ENCODE measurements at regions not wholly inside any gene's neighbourhood (a gene's known extent, or its start where the extent isn't known, plus 50 kb on each side); places are given as distances from the start of the nearest gene placed in this dataset.

DNA sequence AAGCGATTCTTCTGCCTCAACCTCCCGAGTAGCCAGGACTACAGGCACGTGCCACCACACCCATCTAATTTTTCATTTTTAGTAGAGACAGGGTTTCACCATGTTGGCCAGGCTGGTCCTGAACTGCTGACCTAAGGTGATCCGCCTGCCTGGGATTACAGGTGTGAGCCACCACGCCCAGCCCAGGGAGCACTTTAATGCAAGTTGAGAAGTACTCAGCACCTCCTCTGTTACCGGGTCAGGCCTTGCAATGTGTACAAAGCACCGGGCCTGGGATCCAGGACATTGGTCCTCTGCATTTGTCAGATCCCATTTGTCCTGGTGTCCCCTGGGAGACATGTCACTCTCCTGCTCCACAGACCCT, 143.6 kb downstream of the TOMM20 start:
- H3K36me3 ChIP-seq (replicated peaks in 1 of 2; ENCODE audit: control insufficient read depth in 1 of 2, insufficient read depth in 2 of 2, low read length in 2 of 2): no peaks in the 10 kb centered on the region
- ChIA-PET POLR2A (interaction anchor here (2.8 to 3.2 kb wide), 2 partner anchors 89 to 99 kb away, joined by 14 to 40 read pairs; no protein-coding TSS in a partner anchor), CTCF (ENCODE audit: low intra/inter-chr PET ratio, low total read pairs) (no interaction called here)
- no peak overlapping the region for H3K4me2 ChIP-seq (ENCODE audit: low read depth, low read length)
- H3K27ac ChIP-seq (ENCODE audit: extremely low read length, insufficient read depth, low read length): peak overlapping the region; percentile 95
- in situ Hi-C loops (cut with HindIII; ENCODE audit: extremely low pct_ligation_motif_present, low pct_unique_long_range_greater_than_20kb) (no loop called here), intact Hi-C loops (cut with micrococcal nuclease; ENCODE audit: unreplicated experiment) (no loop called here)
- H3K4me1 ChIP-seq (ENCODE audit: insufficient read depth, low read length): peaks cover 99% of the 10 kb centered on the region
- FAIRE-seq (no peak), DNase-seq (ENCODE audit: low spot score) (no peak), ATAC-seq (no peak)
- no peaks in the 10 kb centered on the region for H3K79me2 ChIP-seq (ENCODE audit: insufficient read depth, low read length)
- H3K4me3 ChIP-seq (replicated peaks in 1 of 3; ENCODE audit: insufficient read depth in 1 of 3, low read depth in 2 of 3, low read length in 3 of 3): no peak overlapping the region
- H2AFZ ChIP-seq (ENCODE audit: low read length): no peak overlapping the region
- 100% methylated on average over 5 of the region's 7 CpGs for WGBS (ENCODE audit: low lambda C conversion rate)
- no peaks in the 10 kb centered on the region for H3K9me3 ChIP-seq (ENCODE audit: low read length)
- BruUV-seq (replicated peaks): no TSS peak
- H3K27me3 ChIP-seq (ENCODE audit: control insufficient read depth in 1 of 2, insufficient read depth in 2 of 2, low read length in 2 of 2): no peaks in the 10 kb centered on the region
- no peaks in the 10 kb centered on the region for H4K20me1 ChIP-seq (ENCODE audit: insufficient read depth, low read length)
- no peak for TF ChIP-seq SIN3A (IDR thresholded peaks at IDR 0.05; ENCODE audit: borderline replicate concordance, low read depth, low read length)
- TF ChIP-seq POLR2AphosphoS2 (IDR thresholded peaks at IDR 0.05; ENCODE audit: low read depth, low read length): no peak
- no peak for TF ChIP-seq ZNF570 (CRISPR knock-in tag; IDR thresholded peaks at IDR 0.05; ENCODE audit: borderline replicate concordance)
- TF ChIP-seq RBM39 (IDR thresholded peaks at IDR 0.05; ENCODE audit: low read depth, low read length, poor library complexity, severe bottlenecking): no peak
- no peak for TF ChIP-seq NCOR1 (IDR thresholded peaks at IDR 0.05; ENCODE audit: borderline replicate concordance, low read length)
- TF ChIP-seq, protein P1, sequence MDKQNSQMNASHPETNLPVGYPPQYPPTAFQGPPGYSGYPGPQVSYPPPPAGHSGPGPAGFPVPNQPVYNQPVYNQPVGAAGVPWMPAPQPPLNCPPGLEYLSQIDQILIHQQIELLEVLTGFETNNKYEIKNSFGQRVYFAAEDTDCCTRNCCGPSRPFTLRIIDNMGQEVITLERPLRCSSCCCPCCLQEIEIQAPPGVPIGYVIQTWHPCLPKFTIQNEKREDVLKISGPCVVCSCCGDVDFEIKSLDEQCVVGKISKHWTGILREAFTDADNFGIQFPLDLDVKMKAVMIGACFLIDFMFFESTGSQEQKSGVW (CRISPR knock-in tag; IDR thresholded peaks at IDR 0.05; ENCODE audit: borderline replicate concordance): no peak
- TF ChIP-seq ZSCAN21 (CRISPR knock-in tag; IDR thresholded peaks at IDR 0.05; ENCODE audit: borderline replicate concordance): 0 out of 2 replicates have a peak, but pooled peaks have one; percentile 28
- TF ChIP-seq NR2F1 (CRISPR knock-in tag; IDR thresholded peaks at IDR 0.05): no peak
- no peak for TF ChIP-seq RAD51 (IDR thresholded peaks at IDR 0.05; ENCODE audit: borderline replicate concordance)
- TF ChIP-seq ZNF501 (CRISPR knock-in tag; IDR thresholded peaks at IDR 0.05): peak; percentile 3; the same call in 1 of the 2 replicates
- TF ChIP-seq, protein P2, sequence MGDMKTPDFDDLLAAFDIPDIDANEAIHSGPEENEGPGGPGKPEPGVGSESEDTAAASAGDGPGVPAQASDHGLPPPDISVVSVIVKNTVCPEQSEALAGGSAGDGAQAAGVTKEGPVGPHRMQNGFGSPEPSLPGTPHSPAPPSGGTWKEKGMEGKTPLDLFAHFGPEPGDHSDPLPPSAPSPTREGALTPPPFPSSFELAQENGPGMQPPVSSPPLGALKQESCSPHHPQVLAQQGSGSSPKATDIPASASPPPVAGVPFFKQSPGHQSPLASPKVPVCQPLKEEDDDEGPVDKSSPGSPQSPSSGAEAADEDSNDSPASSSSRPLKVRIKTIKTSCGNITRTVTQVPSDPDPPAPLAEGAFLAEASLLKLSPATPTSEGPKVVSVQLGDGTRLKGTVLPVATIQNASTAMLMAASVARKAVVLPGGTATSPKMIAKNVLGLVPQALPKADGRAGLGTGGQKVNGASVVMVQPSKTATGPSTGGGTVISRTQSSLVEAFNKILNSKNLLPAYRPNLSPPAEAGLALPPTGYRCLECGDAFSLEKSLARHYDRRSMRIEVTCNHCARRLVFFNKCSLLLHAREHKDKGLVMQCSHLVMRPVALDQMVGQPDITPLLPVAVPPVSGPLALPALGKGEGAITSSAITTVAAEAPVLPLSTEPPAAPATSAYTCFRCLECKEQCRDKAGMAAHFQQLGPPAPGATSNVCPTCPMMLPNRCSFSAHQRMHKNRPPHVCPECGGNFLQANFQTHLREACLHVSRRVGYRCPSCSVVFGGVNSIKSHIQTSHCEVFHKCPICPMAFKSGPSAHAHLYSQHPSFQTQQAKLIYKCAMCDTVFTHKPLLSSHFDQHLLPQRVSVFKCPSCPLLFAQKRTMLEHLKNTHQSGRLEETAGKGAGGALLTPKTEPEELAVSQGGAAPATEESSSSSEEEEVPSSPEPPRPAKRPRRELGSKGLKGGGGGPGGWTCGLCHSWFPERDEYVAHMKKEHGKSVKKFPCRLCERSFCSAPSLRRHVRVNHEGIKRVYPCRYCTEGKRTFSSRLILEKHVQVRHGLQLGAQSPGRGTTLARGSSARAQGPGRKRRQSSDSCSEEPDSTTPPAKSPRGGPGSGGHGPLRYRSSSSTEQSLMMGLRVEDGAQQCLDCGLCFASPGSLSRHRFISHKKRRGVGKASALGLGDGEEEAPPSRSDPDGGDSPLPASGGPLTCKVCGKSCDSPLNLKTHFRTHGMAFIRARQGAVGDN (CRISPR knock-in tag; IDR thresholded peaks at IDR 0.05): peak; percentile 55
- TF ChIP-seq, protein P3, sequence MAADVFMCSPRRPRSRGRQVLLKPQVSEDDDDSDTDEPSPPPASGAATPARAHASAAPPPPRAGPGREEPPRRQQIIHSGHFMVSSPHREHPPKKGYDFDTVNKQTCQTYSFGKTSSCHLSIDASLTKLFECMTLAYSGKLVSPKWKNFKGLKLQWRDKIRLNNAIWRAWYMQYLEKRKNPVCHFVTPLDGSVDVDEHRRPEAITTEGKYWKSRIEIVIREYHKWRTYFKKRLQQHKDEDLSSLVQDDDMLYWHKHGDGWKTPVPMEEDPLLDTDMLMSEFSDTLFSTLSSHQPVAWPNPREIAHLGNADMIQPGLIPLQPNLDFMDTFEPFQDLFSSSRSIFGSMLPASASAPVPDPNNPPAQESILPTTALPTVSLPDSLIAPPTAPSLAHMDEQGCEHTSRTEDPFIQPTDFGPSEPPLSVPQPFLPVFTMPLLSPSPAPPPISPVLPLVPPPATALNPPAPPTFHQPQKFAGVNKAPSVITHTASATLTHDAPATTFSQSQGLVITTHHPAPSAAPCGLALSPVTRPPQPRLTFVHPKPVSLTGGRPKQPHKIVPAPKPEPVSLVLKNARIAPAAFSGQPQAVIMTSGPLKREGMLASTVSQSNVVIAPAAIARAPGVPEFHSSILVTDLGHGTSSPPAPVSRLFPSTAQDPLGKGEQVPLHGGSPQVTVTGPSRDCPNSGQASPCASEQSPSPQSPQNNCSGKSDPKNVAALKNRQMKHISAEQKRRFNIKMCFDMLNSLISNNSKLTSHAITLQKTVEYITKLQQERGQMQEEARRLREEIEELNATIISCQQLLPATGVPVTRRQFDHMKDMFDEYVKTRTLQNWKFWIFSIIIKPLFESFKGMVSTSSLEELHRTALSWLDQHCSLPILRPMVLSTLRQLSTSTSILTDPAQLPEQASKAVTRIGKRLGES (CRISPR knock-in tag; IDR thresholded peaks at IDR 0.05; ENCODE audit: borderline replicate concordance): no peak
- peak overlapping the region; percentile 35; the same call in 1 of the 2 replicates for H3K9ac ChIP-seq (ENCODE audit: insufficient read depth, low read depth, low read length)
